Mononuclear cell (primary cell): ENCODE measurements at regions not wholly inside any gene's neighbourhood (a gene's known extent, or its start where the extent isn't known, plus 50 kb on each side); places are given as distances from the start of the nearest gene placed in this dataset.
"Not testable (repeated sequence)": the region's sequence is repeated elsewhere in the genome, so short reads cannot be mapped to it uniquely, and the experiment has no call there.

Experiments used
- H3K27me3 ChIP-seq: 2 replicates; pipeline ENCODE4 v1.6.0; 2011; ENCODE audit warnings: low read length, control low read depth; ENCODE audit not compliant: insufficient read depth
- H3K4me1 ChIP-seq: 2 replicates; pipeline ENCODE4 v1.5.1; 2011; ENCODE audit warnings: mild to moderate bottlenecking, low read length, control low read depth; ENCODE audit not compliant: insufficient read depth
- H3K4me3 ChIP-seq: 2 replicates; pipeline ENCODE4 v1.5.1; 2011; ENCODE audit warnings: mild to moderate bottlenecking, low read length, moderate library complexity
- H3K9me3 ChIP-seq: 2 replicates; pipeline ENCODE4 v1.5.1; 2011; ENCODE audit warnings: low read depth, mild to moderate bottlenecking, control low read depth, low read length

DNA sequence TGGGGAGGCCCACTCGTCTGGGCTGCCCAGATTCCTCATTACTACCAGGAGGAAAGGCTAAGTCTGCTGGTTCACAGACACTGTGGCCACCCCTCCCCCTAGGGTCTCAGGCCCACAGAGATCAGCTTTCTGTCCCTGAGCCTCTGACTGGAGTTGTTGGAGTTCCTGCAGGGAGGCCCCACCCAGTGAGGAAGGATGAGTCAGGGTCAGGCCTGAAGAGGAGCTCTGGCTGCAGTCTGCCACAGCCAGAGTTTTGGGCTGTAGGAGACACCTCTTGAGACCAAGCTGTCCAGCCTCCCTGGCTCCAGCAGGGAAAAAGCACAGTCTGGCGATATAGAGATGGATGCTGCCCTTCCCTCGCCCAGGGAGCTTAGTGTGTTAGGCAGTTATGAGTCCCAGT is 720.9 kb upstream of the SEMA6D start:
- Histone ChIP-seq H3K4me1 (no peaks in the 10 kb centered on the region), H3K9me3 (no peaks in the 10 kb centered on the region), H3K27me3 (no peaks in the 10 kb centered on the region), H3K4me3 (no peak overlapping the region)

GRCh38 chr15:46997501-46997900 is 719.8 kb upstream of the SEMA6D start:
- Histone ChIP-seq H3K4me1 (no peaks in the 10 kb centered on the region), H3K27me3 (no peaks in the 10 kb centered on the region), H3K4me3 (no peak overlapping the region), H3K9me3 (no peaks in the 10 kb centered on the region)

DNA sequence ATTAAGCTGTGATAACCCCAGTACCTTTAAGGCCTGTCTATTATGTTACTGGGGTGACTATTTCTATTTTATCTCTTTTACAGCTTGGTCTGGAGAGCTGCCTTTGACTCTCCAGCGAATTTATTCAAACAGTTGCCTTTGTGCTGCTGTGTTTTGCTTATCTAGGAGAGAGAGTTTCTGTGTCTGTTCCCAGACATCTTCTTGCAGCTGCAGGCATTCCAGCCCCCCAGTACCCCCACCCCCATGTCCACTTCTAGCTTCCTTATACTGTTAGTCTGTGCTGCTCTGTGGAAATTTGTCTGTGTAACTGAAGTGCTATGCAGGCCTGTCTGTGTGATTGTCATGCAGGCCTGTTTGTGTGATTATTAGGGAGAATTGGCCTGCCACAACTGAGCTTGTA is 713.7 kb upstream of the SEMA6D start:
- H3K4me3 ChIP-seq = no peak overlapping the region
- no peaks in the 10 kb centered on the region for H3K27me3 ChIP-seq
- H3K9me3 ChIP-seq = peaks cover 13% of the 10 kb centered on the region
- H3K4me1 ChIP-seq = no peaks in the 10 kb centered on the region

DNA sequence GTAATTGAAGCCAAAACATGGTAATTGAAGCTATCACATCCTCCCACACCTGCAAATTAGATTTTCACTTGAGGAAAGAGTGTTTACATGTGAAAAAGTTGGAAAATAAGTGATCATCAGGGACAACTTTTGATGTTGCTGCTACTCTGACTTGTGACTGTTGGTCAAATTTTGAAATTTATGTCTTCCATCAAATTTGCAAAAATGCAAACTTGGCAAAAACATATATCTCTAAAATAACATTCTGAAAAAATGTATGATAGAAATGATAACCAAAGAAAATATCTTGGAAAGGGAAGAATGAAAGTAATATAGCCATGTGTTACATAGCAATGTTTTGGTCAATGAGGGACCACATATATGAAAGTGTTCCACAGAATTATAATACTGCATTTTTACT is 703.9 kb upstream of the SEMA6D start:
- H3K27me3 ChIP-seq = no peaks in the 10 kb centered on the region
- no peaks in the 10 kb centered on the region for H3K4me1 ChIP-seq
- peaks cover 1% of the 10 kb centered on the region for H3K9me3 ChIP-seq
- H3K4me3 ChIP-seq = no peak overlapping the region

DNA sequence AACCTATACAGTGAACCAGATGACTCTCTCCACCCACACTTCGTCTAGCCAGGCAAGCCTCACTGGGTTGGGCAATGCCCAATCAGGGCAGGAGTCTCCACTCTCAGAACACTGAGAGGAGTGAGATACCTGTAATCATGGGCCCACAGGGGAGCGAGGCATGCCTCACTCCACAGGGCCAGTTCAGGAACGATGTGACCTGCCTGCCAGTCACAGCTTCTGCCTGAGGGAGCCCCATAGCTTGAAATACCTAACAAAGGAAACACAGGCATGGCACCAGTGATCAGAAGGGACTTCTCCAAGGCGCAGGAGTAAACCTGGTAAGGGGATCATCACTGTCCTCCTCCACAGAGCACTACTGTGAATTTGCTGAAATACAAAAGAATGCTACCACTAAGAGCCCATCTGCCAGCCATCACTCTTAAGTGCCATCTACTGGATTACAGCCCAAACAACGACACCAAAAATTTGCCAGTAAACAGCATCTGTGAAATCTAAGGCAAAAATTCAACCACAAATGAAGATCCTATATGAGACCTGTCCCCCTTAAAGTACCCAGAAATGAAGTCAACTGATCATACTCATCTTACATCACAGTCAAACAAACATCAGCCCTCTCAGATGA is 689.9 kb upstream of the SEMA6D start:
- H3K4me3 ChIP-seq = no peak overlapping the region
- H3K4me1 ChIP-seq = no peaks in the 10 kb centered on the region
- H3K9me3 ChIP-seq = peaks cover 5% of the 10 kb centered on the region
- no peaks in the 10 kb centered on the region for H3K27me3 ChIP-seq

- no peaks in the 10 kb centered on the region for H3K4me1 ChIP-seq
- no peak overlapping the region for H3K4me3 ChIP-seq
- no peaks in the 10 kb centered on the region for H3K27me3 ChIP-seq
- H3K9me3 ChIP-seq = peaks cover 5% of the 10 kb centered on the region
These were observed 681.6 kb upstream of the SEMA6D start for GRCh38 chr15:47035475-47036406.

GRCh38 chr15:47037003-47037402 is 680.3 kb upstream of the SEMA6D start:
- no peaks in the 10 kb centered on the region for H3K27me3 ChIP-seq
- H3K4me1 ChIP-seq = no peaks in the 10 kb centered on the region
- no peak overlapping the region for H3K4me3 ChIP-seq

GRCh38 chr15:47039225-47039624 is 678.1 kb upstream of the SEMA6D start:
- Histone ChIP-seq H3K9me3 (no peaks in the 10 kb centered on the region), H3K4me1 (no peaks in the 10 kb centered on the region), H3K4me3 (no peak overlapping the region), H3K27me3 (no peaks in the 10 kb centered on the region)

More at GRCh38 chr15:47037003-47037402, 680.3 kb upstream of the SEMA6D start:
- peaks cover 4% of the 10 kb centered on the region for H3K9me3 ChIP-seq

DNA sequence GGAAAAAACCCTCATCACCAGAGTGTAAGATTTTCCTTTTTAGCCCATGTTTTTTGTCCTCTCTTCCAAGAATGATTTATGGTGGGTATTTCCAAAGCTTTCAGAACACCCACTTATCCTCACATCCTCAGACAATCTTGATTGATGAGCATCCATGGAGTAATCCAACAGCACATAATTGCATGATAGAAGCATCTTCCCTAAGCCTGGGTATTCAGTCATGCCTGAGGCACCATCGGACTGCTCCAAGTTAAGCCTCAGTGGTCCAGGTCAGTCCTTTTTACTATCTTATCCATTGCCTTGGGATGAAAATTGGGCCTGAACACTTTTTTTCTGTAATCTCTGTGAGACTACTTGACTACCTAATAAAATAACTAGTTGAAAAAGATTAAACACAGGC is 676.0 kb upstream of the SEMA6D start:
- Histone ChIP-seq H3K27me3 (no peaks in the 10 kb centered on the region), H3K4me1 (no peaks in the 10 kb centered on the region), H3K9me3 (no peaks in the 10 kb centered on the region), H3K4me3 (no peak overlapping the region)

DNA sequence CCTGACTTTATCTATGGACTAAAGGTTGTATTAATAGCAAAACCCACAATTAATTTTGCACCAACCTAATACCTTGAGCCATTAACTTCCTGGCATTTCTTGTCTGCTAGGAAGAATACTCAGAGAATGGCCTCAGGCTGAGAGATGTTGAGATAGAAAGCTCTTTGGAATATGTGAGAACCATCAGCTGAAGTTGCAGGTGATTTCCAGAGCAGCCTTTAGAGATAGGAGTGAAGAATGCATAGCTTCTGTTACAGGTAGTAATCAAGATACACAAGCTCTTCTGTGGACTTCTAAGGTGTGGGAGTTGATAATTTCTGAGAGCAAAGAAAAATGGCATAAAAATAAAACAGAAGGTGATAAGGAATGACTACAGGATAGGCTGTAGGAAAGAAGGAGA is 669.3 kb upstream of the SEMA6D start:
- H3K9me3 ChIP-seq, H3K4me3 ChIP-seq, H3K27me3 ChIP-seq, H3K4me1 ChIP-seq: not testable (repeated sequence)

- H3K27me3 ChIP-seq = no peaks in the 10 kb centered on the region
- no peaks in the 10 kb centered on the region for H3K9me3 ChIP-seq
- H3K4me3 ChIP-seq = no peak overlapping the region
- no peaks in the 10 kb centered on the region for H3K4me1 ChIP-seq
These were observed 650.9 kb upstream of the SEMA6D start for GRCh38 chr15:47066392-47066791.

DNA sequence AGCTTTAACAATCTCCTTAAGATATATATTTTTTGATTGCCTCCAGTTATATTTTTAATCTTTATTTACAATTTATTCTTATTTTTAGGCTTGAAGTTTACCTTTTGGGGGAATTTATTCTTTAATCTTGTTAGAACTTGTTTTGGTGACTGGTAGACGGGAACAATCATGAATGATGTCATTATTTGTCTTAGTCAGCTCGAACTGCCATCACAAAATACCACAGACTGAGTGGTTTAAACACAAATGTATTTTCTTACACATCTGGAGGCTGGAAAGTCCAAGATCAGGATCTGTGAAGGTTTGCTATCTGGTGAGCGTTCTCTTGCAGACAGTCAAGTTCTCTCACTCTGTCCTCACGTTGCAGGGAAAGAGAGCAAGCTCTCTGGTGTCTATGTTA is 639.5 kb upstream of the SEMA6D start:
- H3K27me3 ChIP-seq, H3K9me3 ChIP-seq, H3K4me1 ChIP-seq, H3K4me3 ChIP-seq: not testable (repeated sequence)

GRCh38 chr15:47095833-47096232 is 621.5 kb upstream of the SEMA6D start:
- H3K4me3 ChIP-seq = no peak overlapping the region
- H3K9me3 ChIP-seq = no peaks in the 10 kb centered on the region
- no peaks in the 10 kb centered on the region for H3K4me1 ChIP-seq

DNA sequence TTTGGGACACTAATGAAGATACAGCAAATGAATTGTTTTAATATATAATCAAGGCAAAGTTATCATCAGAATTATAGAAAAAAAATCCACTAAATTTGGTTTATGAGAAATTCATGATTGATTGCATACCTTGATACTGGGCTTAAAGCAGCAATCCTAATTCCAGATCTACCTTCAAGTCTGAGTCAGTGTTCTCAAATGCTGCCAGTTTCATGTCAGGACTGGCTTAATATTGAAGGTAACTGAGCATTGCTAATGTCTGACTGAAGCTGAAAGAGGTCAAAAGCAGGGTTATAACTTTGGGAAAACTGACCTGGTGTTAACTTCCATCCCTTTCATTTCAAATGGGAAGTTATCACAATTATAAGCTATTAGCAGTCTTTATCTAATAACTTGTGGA is 618.8 kb upstream of the SEMA6D start:
- not testable (repeated sequence) for H3K4me1 ChIP-seq, H3K4me3 ChIP-seq, H3K27me3 ChIP-seq, H3K9me3 ChIP-seq

More at GRCh38 chr15:47095833-47096232, 621.5 kb upstream of the SEMA6D start:
- H3K27me3 ChIP-seq = no peaks in the 10 kb centered on the region

- not testable (repeated sequence) for H3K4me3 ChIP-seq, H3K27me3 ChIP-seq, H3K4me1 ChIP-seq, H3K9me3 ChIP-seq
These were observed 617.5 kb upstream of the SEMA6D start for GRCh38 chr15:47099801-47100200.

DNA sequence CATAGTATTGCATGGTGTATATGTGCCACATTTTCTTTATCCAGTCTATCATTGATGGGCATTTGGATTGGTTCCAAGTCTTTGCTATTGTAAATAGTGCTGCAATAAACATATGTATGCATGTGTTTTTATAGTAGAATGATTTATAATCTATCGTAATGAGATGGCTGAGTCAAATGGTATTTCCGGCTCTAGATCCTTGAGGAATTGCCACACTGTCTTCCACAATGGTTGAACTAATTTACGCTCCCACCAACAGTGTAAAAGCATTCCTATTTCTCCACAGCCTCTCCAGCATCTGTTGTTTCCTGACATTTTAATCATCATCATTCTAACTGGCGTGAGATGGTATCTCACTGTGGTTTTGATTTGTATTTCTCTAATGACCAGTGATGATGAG is 608.5 kb upstream of the SEMA6D start:
- not testable (repeated sequence) for H3K4me3 ChIP-seq, H3K4me1 ChIP-seq, H3K27me3 ChIP-seq, H3K9me3 ChIP-seq
